DMS53 treated with DMSO at 0.1 percent for 48 hours (cell line): ENCODE measurements at regions not wholly inside any gene's neighbourhood (a gene's known extent, or its start where the extent isn't known, plus 50 kb on each side); places are given as distances from the start of the nearest gene placed in this dataset.
"Not testable (repeated sequence)": the region's sequence is repeated elsewhere in the genome, so short reads cannot be mapped to it uniquely, and the experiment has no call there.

Experiments
- DNase-seq: peaks from one replicate; lab custom pipeline; 2025; ENCODE audit not compliant: unreplicated experiment; lab: John Stamatoyannopoulos, UW

DNA sequence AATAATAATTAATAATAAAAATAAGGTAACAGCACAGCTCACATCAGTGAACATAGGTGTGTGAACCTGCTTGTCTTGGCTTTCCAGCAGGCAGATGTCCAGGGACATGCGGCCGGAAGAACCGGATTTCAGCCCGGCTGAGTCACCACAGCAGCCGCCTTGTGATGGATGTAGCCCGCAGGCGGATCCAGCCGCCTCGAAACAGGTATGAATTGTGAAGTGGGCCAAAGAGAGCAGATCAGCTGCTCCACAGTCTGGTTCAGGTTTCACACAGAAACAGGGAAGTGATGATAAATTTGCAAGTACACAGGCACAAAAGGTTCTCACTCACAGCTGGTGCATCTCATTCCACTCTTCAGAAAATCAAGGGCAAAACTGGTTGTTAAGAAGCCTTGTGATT lies 55.1 kb downstream of the ID4 start:
- peak; percentile 98 for DNase-seq

DNA sequence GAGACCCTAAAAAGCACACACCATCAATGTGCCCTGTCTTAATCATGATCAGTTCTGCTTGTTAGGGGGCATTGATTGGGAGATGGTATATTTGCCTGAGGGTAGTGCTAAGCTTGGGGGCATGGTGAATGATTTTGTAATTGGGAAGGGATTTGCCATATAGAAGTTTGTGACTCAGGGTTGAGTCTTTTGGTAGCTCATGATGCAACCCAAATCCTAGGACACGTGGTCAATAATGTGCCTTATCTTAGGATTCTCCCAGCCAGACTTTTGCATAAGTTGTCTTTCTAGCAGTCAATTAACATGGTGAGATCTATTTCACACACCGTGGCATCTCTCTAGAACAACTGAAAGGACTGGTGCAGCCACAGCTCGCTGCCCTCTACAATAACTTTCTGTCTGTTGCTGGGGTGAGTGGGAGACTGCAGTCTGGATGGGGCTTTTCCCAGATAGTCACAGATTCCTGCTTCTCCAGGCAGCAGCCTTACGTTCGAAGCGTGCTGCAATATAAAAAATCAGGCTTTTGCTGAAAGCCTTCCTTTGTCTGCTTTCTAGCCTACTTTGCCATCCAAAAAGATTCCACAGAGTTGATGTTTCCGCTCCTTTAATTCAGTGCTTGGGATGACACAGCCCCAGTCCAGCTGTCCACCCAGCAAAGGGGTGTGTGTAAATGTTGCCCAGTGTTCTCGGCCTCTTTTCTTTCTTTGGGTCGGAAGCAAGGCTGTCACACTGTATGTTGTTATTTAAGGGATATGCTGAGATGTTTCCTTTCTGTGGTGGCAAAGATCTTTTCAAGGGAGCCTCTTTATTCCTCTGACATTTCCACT lies 58.9 kb downstream of the ID4 start:
- DNase-seq = no peak

DNA sequence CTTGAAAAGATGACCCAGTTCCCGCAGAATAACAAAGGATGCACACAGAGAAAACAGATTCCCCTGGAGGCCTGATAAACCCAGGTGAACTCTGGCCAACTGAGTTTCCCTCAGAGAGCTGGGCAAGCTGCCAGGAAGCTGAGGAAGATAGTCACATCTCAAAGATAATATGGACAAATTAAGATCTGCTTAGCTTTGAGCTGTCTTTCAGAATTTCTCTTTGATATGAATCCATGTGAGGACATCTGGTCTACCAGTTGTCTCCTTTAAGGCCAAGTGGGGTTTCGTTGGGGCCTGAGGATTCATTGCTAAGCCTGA lies 59.5 kb downstream of the ID4 start:
- no peak for DNase-seq

DNA sequence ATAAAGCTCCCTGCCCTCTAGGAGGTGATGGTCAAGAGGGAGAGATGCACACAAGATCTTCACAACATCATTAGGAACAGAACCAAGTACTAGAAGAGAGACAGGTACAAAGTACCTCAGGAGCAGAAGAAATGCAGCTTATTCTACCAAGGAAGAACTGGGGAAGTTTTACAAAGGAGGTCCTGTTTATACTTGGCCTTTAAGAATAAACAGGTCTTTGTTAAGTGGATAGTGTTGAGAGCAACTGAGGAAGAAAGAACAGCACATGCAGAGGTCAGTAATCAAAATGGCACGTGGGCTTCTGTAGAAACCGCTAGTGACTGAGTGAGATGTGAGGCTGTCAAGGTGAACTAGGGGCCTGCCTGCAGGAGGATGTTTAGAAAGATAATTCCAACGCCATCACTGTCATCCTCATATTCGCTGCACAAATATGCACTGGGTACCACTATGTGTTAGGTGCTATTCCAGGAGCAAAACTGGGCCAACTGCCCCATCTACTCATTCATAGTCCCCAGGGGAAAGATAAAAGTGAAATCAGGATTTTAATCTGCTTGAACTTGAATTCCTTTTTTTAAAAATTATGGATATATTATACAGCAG lies 61.1 kb downstream of the ID4 start:
- DNase-seq = no peak

DNA sequence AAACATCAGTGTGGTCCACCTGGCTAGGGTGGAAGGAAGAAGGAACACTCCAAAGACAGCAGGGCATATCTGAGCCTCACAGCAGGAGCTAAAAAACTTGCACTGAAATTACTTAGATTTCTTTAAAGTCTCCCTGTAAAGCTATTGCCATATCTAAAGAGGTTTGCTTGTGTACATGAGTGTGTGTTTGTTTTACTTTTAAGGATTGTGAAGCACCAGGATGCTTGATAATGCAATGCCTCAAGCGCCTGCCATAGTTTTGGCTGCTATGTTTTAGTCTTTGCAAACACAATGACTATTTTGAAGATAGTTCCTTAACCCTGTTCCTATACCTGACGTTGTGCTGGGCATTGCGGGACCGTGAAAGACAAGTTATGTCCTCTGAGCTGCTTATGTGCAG lies 65.0 kb downstream of the ID4 start:
- DNase-seq = no peak

DNA sequence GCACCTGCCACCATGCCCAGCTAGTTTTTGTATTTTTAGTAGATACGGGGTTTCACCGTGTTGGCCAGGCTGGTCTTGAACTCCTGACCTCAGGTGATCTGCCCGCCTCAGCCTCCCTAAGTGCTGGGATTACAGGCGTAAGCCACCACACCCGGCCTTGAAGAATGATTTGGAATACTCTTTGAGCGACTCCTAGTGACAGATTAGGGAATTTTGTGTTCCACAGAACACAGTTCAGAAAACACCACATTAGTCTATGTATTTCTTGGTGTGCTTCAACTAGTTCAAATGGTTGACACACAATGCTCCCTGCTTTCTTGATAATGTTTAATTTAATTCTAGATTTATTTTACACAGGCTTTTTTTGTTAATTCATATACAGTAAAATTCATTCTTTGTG lies 67.2 kb downstream of the ID4 start:
- not testable (repeated sequence) for DNase-seq

DNA sequence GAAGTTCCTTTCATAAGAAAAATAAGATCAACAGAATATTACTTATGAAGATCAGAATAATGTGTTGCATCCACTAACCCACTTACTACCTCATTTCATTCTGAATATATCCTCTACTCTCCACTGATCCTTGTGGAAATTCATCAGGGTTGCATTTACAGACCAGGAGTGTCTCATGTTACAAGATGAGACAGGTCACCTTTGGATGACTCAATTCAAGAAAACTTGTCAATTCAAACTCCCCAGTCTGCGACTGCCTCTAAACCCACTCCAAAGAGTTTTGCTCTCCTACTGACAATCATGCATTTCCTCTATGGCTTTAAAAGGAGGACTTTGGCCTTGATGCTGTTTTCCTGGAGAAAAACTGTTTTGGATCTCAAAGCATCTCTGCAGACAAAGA lies 68.4 kb downstream of the ID4 start:
- DNase-seq = peak; percentile 6

DNA sequence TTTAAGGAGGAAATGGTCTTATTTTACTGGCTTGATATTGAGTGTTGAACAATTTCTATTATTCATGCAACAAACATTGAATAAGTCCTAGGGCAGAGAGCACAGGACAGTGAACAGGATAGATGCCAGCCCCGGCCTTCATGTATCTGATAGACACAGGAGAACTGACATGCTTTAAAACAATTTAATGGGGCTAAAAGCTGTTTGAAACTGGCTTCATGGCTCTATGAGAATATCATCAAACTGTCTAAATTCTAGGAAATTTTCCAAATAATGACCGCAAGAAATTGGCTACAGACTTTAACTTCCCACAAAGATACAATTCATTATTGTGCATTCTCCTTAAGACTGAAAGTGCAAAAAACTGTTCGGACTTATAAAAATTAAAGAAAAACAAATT lies 69.0 kb downstream of the ID4 start:
- DNase-seq = no peak

DNA sequence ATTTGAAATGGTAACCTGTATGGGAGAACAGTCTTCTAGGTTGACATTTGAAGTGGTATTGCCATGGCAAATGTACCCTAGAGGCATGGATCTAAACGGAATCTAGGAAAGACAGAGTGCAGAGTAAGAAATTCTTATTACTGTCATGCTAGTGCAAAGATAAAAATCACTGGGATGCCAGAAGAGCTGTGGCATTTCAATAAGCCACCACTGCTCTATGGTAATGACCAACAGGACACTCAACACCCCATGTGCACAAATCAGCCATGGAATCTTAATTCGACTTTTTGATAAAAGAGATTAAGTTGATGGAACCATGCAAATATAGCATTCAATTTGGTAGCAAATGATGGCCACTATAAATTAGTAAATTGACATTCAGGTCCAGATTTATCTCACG lies 74.1 kb downstream of the ID4 start:
- DNase-seq = no peak

DNA sequence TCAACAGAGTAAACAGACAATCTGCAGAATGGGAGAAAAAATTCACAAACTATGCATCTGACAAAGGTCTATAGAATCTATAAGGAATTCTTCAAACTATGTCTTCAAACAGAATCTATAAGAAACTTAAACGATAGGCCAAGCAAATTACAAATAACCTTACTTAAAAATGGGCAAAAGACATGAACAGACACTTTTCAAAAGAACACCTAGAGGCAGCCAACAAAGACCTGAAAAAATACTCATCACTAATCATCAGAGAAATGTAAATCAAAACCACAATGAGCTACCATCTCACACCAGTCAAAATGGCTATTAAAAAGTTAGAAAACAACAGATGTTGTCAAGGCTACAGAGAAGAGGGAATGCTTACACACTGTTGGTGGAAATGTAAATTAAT lies 81.3 kb downstream of the ID4 start:
- DNase-seq = no peak

DNA sequence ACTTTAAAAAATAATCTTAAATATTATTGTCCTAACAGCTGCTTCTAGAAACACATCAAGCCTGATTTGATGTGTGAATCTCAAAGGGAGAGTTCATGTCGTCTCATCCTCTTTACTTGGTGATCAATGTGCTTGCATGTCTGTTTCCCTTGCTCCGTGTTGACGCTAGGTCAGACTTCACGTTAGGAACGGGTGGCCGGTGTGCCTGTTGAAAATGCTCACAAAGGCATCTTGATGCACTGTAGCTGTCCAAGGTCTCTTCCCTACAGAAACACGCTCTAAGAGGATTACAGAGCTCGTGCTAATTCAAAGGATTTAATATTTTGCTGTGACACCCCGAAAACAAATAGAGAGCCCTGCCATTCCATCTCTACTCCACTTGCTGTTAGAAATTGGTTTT lies 84.6 kb downstream of the ID4 start:
- DNase-seq = no peak

DNA sequence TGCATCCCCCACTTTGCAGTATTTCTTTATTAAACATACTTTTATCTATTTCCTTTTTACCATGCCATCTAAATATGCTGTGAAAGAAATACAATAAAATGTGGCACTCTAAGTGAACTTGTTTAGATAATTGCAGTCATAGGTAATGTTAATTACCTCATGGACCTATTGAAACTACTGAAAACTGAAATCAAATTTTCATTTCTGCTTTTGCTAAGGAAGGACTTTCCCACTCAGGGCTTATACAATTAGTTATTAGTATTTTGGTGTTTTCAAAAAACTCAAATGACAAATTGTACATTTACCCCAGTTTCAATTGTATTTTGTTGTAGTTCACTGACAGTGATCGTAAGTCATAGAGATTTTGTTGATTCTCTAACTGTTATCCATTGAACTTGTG lies 88.4 kb downstream of the ID4 start:
- DNase-seq = no peak

DNA sequence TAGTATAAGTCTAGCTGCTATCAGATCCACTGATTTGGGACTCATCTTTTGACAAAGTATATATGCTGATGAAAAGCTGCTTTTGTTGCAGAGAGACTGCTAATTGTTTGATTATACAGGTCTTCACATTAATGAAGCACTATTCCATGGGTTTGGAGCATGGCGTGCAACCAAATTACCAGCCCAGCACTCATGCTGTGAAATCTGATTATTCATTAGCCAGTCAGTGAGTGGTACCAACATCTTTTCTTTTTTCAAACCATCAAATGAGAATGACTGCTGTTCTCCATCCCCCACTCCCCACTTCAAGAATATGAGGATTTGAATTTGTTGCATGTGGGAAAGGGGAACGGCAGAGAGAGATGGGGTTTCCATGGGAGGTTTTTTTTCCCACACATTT lies 91.3 kb downstream of the ID4 start:
- DNase-seq = no peak

DNA sequence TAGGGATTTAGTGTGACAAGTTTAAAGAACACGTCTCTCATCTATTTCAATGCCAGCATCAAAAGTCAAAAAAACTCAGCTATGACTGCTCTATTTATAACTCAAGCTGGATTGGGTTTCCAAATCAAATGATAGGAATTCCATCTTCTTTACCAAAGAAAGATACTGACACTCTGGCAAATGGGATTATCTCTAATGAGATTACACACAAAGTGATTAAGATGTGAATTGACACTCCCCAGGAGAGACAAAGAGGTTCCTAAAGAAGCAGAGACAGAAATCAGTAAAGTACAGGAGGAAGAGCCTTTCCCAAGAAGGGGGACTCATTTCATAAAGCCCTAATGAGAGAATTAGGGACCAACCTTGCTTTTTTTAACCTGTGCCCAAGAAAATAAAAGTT lies 92.1 kb downstream of the ID4 start:
- no peak for DNase-seq

DNA sequence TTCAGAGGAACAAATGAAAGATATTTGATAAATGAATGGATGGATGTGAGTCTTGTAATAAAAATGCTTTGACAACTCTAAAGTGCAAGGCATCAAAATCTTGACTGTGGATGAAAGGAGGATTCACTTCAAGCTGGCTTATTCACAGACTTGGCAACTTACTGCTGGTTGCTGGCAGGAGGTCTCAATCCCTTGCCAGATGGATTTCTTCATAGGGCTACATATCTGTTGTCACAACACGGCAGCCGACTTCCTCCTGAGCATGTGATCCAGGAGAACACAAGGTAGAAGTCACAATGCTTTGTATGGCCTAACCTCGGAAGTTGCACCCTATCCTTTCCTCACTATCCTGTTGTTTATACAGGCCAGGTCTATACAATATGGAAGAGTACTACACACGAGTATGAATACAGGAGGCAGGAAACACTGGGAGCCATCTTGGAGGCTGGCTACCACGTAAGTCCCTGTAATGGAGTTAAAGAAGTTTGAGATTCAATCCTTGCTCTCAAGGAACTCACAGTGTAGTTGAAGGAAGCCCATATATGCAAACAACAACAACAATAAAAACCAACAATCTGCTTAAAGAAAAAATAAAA lies 97.9 kb downstream of the ID4 start:
- DNase-seq = no peak

DNA sequence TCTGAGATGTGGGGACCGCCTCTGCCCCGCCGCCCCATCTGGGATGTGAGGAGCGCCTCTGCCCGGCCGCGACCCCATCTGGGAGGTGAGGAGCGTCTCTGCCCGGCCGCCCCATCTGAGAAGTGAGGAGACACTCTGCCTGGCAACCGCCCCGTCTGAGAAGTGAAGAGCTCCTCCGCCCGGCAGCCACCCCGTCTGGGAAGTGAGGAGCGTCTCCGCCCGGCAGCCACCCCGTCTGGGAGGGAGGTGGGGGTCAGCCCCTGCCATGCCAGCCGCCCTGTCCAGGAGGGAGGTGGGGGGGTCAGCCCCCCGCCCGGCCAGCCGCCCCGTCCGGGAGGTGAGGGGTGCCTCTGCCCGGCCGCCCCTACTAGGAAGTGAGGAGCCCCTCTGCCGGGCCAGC lies 102.2 kb downstream of the ID4 start:
- not testable (repeated sequence) for DNase-seq

DNA sequence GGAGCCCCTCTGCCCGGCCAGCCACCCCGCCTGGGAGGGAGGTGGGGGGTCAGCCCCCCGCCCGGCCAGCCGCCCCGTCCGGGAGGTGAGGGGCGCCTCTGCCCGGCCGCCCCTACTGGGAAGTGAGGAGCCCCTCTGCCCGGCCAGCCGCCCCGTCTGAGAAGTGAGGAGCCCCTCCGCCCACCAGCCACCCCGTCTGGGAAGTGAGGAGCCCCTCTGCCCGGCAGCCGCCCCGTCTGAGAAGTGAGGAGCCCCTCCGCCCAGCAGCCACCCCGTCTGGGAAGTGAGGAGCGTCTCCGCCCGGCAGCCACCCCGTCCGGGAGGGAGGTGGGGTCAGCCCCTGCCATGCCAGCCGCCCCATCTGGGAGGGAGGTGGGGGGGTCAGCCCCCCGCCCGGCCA lies 102.8 kb downstream of the ID4 start:
- not testable (repeated sequence) for DNase-seq

DNA sequence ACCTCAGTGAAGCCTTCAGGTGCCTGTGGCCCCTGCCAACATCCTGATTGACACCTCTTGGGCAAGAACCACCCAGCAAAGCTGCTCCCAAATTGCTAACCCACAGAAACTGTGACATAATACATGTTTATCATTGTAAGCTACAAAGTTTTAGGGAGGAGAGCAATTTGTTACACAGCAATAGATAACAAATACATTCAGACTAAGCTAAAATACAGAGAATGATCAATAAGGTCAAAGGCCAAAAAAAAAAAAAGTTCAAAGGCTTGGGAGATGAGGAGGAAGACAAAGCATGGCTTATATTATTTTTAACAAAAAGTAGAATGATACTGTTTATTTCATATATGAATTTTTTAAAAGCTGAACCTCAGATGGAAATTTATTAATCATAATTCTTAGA lies 105.9 kb downstream of the ID4 start:
- DNase-seq = no peak

DNA sequence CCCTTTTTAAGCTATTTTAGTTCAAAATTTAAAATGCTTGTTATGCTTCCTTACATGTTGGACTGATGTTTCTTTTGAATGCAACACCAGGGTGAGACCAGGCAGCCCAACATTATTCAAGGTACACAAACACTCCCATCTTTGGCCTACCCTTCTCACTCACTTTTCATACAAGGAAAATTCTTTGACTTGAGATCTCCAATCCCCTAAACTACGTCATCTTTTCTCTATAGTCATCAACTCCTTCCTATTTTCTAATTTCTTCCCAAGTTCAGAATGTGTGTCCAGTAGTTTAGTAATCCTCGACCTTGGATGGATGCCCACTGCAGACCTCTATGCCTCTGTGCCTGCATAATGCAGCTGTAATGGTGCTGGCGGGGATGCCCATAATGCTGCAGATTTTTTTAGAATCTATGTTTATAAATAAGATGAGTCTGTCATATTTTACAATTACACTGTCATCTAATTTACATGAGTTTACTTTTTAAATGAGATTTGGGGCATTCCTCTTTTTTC lies 108.7 kb downstream of the ID4 start:
- no peak for DNase-seq

DNA sequence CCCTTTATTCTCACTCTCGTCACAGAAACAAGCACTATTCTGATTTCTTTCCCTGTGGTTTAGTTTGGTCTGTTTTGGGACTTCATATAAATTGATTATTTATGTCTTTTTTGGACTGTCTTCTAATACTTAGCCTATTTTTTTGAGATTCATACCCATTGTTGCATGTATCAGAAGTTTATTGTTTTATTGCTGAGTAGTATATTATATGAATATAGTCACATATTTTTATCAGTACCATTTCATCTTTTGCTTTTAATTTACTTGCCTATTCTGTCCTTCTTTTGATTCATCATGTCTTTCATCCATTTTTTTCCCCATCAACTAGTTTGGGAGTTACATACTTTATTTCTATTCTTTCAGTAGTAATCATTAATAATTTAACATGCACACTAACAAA lies 112.0 kb downstream of the ID4 start:
- DNase-seq = no peak

DNA sequence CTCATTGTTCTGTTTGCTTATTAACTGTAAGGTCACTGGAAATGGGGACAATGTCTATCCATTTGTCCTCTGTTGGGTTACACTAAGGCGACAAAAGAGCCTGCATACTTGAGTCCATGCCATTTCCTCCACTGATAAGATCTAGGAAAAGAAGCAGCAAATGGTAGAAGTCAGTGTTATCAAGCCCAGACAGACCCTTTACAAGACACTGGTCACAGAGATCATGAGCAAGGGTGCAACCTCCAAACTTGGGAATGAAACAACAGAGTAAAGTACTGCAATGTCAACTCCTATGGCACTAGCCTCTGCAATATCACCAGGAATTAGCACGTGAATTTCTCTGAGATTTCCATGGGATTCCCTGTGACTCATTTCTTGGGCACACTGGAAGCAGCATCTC lies 126.9 kb downstream of the ID4 start:
- no peak for DNase-seq

DNA sequence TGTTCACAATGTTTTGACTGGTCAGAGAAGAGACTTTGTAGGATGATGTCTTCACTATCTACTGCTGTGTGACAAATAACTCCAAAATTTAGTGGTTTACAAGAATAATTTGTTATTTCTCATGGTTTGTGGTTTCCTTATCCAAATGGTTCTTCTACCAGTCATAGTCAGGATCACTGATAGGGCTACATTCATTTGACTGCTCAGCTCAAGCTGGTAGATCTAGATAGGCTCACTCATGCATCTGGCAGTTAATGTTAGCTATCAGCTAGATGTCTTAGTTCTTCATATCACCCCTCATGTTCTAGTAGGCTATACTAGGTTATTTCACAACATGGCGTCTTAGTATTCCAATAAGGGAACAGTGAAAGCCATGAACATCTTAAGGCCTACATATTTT lies 131.0 kb downstream of the ID4 start:
- DNase-seq = no peak

DNA sequence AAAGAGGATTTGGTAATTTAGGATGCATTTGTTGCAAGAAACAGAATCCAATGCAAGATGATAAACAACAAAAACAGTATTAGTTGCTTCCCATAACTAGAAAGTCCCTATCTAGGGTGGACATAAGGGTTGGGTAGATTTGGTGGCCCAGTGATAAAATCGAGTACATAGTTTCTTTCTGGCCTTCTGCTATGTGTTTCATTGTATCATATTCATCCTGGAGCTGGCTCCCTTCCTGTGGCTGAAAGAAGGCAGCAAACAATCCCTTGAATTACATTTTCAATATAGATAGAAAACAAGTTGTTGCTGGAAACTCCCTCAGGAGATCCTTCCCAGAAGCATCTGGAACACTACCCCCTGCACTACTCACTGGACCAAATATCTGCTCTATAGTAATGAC lies 135.1 kb downstream of the ID4 start:
- DNase-seq = no peak
